ENCODE measurements at regions not wholly inside any gene's neighbourhood (a gene's known extent, or its start where the extent isn't known, plus 50 kb on each side); places are given as distances from the start of the nearest gene placed in this dataset.
"Not testable (repeated sequence)": the region's sequence is repeated elsewhere in the genome, so short reads cannot be mapped to it uniquely, and the experiment has no call there.

DNA sequence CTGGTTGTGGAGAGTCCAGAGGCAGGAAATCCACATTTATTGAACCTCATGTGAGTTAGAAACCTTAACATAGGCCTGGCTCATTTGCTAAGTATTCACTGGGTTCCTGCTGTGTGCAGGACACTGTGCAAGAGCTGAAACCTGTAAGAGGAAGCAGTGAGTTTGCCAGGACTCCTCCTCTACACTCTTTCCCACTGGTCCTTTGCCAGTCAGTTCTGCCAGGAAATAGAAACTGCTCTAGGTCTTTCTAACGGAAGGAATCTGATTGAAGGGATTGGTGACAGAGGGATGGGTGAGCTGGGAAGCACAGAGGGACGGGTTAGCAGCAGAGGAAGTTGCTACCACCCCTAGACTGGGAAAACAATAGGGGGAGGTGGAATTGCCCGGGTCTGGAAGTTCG lies 234.2 kb upstream of the ECI2 start:
- peak in 1 of 2 donors; percentile 13 for DNase-seq

DNA sequence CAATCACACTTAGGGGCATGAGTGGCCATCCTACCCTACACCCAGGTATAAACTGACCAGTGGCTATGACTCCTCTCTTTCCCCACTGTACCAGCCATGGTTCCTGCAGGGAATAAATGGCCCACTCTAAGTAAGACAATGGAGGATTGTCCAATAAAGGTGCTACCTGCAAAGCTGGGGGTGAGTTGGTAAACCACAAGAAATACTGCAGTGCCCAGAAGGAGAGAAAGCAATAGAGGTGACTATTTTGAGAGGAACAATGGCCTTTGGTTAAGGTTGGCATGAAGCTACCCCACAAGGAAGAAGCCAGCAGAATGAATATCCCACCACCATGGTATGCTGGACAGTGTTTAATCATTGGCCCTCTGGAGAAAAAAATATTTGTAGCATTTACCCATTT lies 233.3 kb upstream of the ECI2 start:
- no peak for DNase-seq

DNA sequence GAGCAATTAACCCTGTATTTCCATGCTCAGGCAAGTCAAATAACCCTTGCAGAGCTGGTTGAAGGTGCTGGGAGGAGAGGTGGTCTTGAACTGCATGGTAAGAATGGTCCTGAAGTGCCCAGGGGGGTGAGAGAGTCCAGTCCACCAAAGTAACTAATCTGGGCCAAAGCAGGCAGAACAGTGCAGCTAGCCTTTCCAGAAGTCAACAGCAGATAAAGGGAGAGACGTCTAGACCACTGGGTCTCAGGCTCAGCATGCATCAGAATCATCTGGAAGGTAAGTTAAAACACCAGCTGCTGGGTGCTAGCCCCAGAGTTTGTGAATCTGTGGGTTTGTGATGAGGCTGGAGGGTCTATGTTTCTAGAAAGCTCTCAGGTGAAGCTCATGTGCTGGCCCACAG lies 232.3 kb upstream of the ECI2 start:
- DNase-seq: no peak

DNA sequence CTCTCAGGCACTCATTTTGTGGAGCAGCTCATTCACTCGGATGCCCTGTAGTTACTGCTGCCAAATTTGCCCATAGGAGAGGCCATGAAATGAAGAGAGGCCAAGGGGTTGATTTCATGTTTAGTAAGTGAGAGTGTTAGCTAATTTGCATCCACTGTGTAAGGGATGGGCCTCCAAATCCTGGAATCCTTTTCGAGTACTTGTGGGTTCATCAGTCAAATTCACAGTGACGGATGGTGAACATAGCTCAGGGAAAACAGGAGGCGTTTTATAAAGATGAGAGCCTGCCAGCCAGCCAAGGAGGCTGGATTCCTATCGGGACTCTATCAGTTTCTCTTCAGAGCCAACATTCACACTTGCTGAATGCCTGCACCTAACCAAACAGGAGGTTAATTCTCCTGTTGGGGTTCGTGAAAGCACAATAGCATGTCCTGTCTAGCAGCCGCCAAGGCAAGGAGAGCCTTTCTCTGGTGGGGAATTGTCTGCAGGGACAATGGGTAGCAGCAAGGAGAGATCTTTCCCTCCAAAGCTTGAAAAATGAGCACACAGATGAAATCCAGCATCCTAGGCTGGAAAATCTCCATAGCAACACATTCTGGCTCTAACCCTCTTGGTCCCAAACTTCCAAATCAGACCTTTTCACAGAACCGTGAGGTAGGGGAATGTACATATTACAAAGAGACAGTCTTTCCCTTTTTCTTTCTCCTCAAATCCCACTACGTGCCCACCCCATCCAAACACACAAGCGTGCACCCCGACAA lies 231.4 kb upstream of the ECI2 start:
- DNase-seq: no peak

DNA sequence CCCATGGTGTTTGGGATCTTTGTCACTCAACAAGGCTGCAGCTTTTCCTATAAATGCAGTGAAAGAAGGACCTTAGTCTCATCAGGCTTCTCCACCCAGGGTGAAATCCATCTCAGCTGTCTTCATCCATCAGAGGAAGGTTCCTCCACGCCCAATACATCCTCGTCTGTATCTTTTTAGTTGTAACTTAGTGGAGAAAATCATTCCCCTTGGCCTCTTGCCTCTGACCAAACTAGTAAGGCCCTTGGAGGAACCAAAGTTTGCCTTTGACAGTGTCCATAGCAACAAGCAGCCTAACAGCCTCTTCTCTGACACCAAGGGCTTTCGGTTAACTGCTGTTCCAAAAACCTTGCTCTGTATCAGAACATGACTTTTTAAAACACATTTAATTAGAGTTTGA lies 230.3 kb upstream of the ECI2 start:
- DNase-seq: no peak

DNA sequence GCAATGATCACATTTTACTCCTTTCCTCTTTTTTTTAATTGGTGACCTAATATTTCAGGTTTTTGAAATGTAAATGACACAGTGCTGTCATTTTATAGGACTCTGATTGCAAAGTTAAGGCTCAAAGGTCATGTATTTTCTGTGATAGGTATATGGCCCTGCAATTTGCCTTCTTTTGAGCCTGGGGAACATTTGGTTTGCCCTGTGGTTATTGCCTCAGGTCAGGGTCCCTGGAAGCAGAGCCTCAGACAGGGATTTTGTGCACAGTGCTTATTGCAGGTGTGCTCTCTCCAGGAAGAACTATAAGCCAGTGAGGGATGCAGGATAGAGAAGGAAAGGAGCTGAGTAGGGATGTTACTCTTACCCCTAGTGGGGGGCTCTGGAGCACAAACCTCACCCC lies 229.3 kb upstream of the ECI2 start:
- no peak for DNase-seq

DNA sequence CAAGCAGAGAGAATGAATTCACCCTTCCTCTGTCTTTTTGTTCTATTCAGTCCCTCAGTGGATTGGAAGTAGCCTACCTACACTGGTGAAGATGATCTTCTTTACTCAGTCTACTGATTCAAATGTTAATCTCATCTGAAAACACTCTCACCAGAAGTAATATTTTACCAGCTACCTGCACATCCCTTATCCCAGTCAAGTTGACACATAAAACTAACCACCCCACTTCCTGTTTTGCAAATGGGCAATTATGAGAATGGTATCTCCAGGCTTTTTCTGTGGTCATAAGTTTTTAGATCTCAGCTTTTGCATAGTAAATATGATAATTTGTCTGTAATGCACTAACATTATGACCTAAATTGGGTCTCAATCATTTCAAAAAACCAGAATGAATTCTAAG lies 228.8 kb upstream of the ECI2 start:
- DNase-seq: no peak

DNA sequence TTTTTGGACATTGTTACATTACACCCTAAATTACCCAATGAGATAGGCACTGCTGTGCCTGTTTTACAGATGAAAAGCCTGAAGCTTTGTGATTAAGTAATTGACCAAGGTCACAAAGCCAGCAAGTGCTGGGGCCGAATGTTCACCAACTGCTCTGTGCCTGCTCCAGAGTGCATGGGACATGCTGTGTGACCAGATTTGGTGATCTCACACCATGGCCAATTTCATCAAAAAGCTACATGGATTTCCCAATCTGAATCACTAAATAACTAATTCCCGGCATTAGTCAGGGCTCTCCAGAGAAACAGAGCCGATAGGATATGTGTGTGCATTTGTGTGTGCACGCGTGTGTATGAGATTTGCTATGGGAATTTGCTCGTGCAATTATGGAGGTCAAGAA lies 228.3 kb upstream of the ECI2 start:
- DNase-seq: peak in 1 of 2 donors; percentile 36

DNA sequence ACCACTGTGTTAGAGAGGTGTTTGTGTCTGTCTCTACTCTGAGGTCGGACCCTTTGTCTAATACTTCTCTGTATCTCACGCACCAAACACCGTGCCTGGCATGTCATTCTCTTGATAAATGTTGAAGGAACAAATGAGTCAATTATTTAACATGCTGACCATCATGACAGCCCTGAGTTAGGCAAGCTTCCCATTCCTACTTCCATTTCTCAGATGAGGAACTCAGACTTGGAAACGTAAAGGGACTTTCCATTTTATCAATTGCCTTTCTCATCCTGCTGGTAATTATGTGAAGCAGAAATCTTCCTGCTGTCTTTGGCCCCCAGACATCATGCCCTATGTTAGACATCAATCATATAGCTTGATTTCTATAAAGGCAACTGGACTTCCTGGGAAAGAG lies 227.0 kb upstream of the ECI2 start:
- peak; percentile 78 to 89 for DNase-seq

DNA sequence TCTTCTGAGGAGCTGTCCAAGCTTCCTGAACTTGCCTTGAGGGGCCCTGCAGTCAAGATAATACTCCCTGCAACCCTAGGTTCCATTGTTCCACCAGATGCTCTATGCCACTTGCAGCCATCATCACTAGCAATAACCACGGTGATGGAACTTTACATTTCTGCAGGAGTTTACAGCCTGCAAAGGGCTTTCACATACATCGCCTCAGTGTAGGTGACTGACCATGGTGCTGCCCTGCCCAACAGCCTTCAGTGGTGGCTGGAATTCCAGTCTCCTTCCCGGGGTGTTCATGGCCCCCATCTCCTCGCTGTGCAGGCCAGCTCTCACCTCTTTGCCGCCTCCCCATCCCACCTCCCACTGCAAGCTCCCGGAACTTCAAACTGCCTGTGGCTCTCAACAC lies 225.5 kb upstream of the ECI2 start:
- no peak for DNase-seq

DNA sequence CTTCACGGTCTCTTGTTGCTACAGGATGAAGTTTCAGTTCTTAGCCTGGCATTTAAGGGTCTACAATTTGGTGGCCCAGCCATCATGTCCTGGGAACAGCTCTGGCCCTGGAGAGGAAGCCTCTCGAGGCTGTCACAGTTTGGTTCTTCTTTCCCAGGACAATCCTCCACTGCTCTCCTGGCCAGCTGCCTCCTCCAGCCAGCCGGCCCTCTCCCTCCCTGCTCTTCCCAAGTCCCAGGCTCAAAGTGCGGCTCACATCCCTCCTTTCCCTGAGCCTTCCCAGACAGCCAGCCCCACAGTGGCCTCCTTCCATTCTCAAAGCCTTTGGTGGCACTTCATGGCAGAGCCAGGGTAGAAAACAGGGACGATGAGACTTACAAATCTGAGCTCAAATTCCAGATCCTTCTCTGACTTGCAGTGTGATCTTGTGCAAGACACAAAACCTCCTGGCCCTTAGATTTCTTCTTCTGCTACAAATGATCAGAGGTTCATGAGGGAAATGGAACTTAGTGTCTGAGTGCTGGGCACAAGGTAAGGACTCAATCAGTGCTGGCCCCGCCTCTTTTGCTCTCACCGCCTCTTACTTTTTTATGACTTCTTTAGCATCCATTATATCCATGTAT lies 223.8 kb upstream of the ECI2 start:
- peak; percentile 22 to 69 for DNase-seq

DNA sequence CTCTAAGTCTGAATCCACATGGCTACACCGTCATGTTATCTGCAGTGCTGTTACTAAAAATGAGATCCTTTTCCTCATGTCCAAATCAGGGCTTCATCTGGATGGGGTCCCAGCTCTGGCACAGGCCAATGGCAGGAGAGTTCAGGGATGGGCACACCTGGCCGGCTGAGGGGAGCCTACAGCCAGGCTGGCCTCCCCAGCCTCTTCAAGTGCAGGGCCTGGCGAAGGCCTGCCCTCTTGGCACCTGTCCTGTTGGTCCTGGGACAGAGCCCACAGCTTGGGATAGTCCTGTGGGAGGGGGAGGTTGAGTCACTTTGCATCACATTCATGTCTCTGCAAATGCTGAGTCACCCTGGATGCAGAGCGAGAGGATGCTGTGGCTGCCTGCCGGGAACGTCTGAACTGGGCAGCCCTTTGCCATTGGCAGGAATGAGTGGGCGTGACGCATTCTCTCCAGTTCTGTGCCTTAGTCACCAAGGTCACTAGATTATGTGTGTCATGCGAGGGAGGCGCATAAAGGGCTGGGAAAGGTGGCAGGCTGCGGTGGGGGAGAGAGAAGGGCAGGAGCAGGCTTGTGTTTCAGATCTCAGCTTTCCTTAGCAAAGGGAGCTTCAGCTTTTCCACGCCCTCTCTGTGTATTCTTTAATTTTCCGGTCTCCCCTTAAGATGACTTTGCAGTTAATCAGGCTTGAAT lies 223.2 kb upstream of the ECI2 start:
- peak; percentile 74 to 90 for DNase-seq

DNA sequence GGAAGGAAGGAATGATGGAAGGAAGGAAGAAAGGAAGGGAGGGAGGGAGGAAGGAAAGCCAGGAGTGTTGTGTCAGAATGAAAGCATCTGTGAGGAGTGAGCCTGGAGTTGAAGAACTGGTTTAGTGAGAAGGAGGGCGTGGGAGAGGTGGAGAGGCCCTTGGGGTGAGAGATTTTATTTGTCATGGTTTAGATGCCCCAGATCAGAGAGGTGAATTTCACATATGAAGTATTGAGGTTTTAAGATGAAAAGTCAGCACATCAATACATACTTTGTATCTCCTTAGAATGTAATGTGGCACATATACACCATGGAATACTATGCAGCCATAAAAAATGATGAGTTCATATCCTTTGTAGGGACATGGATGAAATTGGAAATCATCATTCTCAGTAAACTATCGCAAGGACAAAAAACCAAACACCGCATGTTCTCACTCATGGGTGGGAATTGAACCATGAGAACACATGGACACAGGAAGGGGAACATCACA lies 222.3 kb upstream of the ECI2 start:
- DNase-seq: not testable (repeated sequence)

DNA sequence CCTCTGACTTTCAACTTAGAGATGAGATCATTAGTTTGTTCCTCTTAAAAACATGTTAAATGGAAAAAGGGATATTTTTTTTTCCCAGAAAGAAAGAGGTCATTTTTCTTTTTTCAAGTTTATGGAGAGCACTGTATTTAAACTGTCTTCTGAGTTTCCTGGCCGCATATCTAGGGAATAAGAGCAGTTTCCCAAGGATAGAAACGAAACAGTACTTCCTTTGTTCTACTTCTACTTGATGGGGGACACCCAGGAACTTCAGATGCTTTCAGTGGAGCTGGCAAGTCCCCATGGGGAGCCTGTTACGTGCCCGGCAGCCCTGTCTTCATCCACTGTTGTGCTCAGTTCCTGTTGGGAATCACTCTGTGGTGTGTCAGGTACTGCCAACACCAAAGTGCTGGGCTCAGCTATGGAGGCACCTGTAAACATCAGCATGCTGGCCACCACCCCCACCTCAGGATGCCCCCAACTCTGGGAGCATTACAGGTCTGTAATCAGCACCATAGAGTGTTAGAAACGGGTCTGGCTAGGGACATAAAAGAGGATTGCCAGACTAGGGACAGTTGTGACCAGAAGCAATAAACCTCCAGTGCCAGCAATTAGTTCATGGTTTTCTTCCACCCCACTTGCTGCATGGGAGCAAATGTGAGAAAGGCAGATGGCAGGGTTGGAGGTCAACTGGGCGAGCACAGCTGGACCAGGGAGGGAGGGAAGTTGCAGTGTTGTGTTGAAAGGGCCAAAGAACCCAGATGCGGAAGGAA lies 221.7 kb upstream of the ECI2 start:
- no peak for DNase-seq

DNA sequence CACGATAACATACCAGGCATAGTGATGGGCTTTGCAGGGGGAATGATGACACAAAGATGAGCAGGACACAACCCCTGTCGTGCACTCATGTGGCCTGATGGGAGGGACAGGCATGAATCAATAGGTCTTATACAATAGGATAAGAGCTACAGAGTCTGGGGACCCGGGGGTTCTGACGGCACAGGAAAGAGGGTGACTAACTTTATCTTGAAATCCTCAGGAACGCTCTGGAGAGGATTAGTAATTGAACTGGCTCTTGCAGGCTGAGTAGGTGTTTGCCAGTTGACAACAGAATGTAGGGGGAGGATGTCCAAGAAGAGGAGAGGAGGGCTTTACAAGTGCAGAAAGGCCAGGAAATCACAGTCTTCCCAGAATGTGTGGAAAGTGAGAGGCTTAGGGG lies 219.9 kb upstream of the ECI2 start:
- DNase-seq: no peak

DNA sequence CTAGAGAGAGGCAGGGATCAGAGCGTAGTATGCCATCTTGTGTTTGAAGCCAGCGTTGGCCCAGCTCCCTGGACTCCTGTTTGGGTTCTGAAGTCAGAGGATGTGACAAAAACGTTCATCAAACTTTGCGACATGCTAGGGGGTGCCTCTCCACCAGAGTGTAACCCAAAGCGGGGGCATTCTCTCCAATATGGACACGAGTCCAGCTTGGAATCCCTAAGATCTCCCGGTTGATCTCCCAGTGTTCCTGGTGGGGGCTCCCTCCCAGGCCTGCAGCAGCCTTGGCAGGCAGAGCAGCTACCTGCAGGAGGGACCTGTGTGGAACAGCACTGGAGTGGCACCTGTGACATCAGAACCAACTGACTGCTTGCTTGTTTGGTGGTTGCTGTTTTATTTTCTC lies 218.8 kb upstream of the ECI2 start:
- no peak for DNase-seq

DNA sequence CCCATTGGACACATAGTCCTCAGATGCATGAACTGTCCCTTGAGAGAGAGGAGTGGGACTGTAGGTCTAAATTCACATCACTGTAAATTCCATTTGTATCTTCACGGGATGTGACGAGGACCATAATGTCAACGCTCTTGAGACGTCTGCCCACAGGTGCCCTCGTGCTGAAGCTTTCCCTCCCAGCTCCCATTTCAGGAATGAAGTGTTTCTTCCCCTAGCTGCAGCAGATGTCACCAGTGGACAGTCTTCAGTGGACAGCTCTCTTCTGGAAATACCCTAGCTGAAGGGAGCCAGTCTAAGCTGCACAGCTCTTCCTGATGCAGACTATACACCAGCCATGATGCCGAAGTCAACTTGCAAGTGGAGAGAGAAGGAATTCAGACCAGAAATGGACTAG lies 217.4 kb upstream of the ECI2 start:
- DNase-seq: no peak

DNA sequence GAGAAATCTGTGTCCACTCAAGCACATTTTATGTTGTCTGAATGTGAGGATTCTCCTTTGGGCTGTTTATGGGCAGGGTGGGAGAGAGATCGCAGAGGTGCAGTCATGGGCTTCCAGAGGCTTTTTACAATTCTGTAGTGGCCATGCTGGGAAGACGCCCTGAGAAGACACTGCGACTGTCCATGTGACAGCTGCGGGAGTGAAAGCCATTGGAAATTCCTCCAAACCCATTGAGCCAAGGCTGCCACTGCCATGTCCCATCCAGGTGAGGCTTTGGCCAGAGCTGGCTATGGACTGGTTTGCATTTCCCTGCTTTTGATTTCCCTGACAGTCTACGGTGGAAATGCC lies 216.9 kb upstream of the ECI2 start:
- no peak for DNase-seq

DNA sequence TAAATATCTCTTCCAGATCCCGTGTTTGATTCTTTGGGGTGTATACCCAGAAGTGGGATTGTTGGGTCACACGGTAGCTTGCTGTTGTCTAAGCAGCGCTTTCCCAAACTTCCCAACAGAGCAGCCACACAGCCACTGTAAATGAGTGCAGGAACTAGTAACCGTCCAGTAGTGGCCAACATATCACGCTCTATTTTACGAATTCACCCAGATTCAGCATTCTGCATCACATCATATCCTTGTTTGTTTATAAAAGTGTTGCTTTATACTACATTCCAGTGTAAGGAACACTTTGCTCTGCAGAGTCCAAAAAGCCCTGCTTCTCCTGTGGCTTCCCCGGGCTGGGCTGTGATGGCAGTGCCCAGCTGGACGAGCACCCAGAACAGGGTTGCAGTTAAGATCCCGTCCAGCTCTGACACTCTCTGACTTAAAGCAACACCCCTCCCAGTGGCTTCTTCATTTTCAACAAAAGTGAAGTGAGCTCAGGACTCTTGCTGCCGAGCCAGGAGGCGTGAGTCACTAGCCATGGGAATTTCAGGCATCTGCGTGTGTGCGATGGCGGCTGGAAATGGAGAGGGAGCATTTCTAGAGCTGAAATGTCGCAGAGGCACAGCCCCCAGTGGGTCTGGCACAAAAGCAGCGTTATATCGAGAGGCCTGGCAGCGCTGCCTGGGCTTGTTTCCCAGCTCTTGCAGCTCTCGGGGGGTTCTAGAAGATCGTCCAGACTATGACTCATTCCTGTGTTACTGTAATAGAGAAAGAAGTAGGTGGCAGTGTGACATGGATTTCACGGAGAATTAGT lies 216.3 kb upstream of the ECI2 start:
- DNase-seq: peak; percentile 34 to 73

DNA sequence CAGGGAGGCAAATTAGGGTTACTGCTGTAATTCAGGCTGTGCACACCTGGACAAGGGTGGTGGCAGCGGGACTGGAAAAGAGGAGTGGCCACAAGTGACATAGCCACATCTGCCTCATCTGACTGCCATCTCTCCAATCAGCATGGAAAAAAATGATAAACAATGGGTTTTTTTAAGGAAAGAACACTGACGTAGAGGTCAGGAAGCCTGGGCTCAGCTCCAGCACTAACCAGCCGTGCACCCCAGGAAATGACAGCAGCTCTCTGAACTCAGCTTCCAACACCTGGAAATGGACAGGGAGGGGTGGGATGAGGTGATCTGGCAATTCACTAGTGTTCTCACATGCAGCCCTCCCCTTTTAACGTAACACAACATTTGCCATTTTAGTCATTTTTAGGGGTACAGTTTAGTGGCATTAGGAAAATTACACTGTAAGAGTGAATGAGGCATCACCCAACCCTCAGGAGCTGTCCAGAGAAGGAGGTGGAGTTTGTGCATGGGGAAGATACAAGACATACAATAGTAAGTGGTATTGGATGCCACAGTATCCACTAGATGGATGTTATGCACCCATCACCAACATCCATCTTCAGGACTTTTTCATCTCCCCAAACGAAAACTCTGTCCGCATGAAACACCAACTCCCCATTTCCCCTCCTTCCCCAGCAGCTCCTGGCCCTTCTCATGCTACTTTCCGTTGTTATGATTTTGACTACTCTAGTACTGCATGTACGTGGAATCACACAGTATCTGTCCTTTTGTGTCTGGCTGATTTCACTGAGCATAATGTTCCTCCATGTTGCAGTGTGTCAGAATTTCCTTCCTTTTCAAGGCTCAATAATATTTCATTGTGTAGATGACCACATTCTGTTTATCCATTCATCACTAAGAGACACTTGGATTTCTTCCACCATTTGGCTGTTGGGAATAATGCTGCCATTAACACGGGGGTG lies 215.5 kb upstream of the ECI2 start:
- no peak for DNase-seq

DNA sequence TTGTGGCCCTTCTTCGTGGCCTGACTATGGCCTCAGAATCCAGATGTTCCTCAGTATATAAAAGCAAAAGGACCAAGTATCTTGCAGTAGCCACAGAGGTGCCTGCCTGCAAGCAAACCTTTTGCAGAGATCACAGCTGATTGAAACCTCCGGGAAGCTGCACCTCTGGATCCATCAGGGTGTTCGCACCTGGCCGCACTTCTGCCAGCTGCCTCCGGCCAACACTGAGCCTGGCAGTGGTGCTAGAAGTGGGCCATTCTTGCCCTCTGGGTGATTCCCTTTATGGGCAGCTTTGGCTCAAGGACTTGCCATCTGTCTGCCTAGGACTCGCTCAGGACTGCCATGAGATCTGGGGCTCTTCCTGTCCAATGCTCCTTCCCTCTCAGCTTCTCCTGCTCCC lies 214.6 kb upstream of the ECI2 start:
- no peak for DNase-seq

Measured in inflammatory macrophage (primary cell).